OCI-LY7 (cell line): ENCODE measurements at regions not wholly inside any gene's neighbourhood (a gene's known extent, or its start where the extent isn't known, plus 50 kb on each side); places are given as distances from the start of the nearest gene placed in this dataset.

Experiments used
- BruUV-seq: library from RNA; stranded (reverse); fragments of 400-500 nt; replicated peaks from 2 replicates; lab custom pipeline; 2021; lab: Mats Ljungman, UMichigan
- CTCF ChIA-PET: fragments of 300-600 bp; sonication (Branson Sonifier 250); formaldehyde crosslinking; loops from one replicate; lab custom pipeline; 2022; ENCODE audit warnings: antibody characterized with exemption; ENCODE audit not compliant: unreplicated experiment; lab: Charles Lee
- POLR2A ChIA-PET: fragments of 300-600 bp; sonication (Branson Sonifier 250); formaldehyde crosslinking; loops from one replicate; lab custom pipeline; 2022; ENCODE audit warnings: antibody characterized with exemption; lab: Charles Lee
- DNase-seq: peaks from one replicate; pipeline ENCODE4 v3.0.0-alpha.2; 2015; ENCODE audit warnings: low spot score
- H2AFZ ChIP-seq: fragments of 200-600 bp; sonication (generic), shearing (Covaris generic); 2 replicates; pipeline ENCODE4 v1.6.1; 2014; ENCODE audit warnings: mild to moderate bottlenecking, antibody characterized with exemption, low read length, moderate library complexity
- H3K27ac ChIP-seq: fragments of 200-600 bp; sonication (generic); 2 replicates; pipeline ENCODE4 v1.5.1; 2014; ENCODE audit warnings: mixed run types, low read depth, mild to moderate bottlenecking, moderate library complexity, low read length, inconsistent platforms; ENCODE audit not compliant: poor library complexity, severe bottlenecking
- H3K36me3 ChIP-seq: fragments of 200-600 bp; sonication (generic); 2 replicates; pipeline ENCODE4 v1.6.1; 2014; ENCODE audit warnings: mild to moderate bottlenecking, antibody characterized with exemption, low read length, moderate library complexity, mixed read lengths; ENCODE audit not compliant: insufficient read depth
- H3K4me1 ChIP-seq: fragments of 200-600 bp; sonication (generic); 2 replicates; pipeline ENCODE4 v1.5.1; 2014; ENCODE audit warnings: mild to moderate bottlenecking, low read length; ENCODE audit not compliant: insufficient read depth, poor library complexity, severe bottlenecking
- H3K4me2 ChIP-seq: fragments of 200-600 bp; sonication (generic); 2 replicates; pipeline ENCODE4 v1.6.1; 2014; ENCODE audit warnings: mild to moderate bottlenecking, low read length
- H3K4me3 ChIP-seq: fragments of 200-600 bp; sonication (generic); 2 replicates; pipeline ENCODE4 v1.5.1; 2014; ENCODE audit warnings: mild to moderate bottlenecking, low read depth, low read length; ENCODE audit not compliant: poor library complexity, severe bottlenecking
- H3K79me2 ChIP-seq: fragments of 200-600 bp; sonication (generic); 2 replicates; pipeline ENCODE4 v1.6.1; 2016; ENCODE audit warnings: low read depth, mild to moderate bottlenecking, low read length, moderate library complexity, mixed read lengths; ENCODE audit not compliant: insufficient read depth
- H3K9me2 ChIP-seq: fragments of 200-600 bp; sonication (generic); 2 replicates; pipeline ENCODE4 v1.6.1; 2016; ENCODE audit warnings: mild to moderate bottlenecking, low read length, mixed read lengths; ENCODE audit not compliant: insufficient read depth
- H3K9me3 ChIP-seq: fragments of 200-600 bp; sonication (generic); 2 replicates; pipeline ENCODE4 v1.6.1; 2014; ENCODE audit warnings: mild to moderate bottlenecking, mixed run types, low read length, mixed read lengths
- H4K20me1 ChIP-seq: fragments of 200-600 bp; sonication (generic); 2 replicates; pipeline ENCODE4 v1.6.1; 2014; ENCODE audit warnings: mild to moderate bottlenecking, antibody characterized with exemption, low read length, moderate library complexity, mixed read lengths; ENCODE audit not compliant: insufficient read depth
- CTCF ChIP-seq: fragments of 200-600 bp; sonication (generic); conservative IDR thresholded peaks from 2 replicates; pipeline ENCODE4 v1.5.1; 2014; ENCODE audit warnings: mild to moderate bottlenecking, antibody characterized with exemption, low read length, moderate library complexity, mixed read lengths
- EZH2phosphoT487 ChIP-seq: fragments of 200-600 bp; sonication (generic); IDR thresholded peaks from 2 replicates; pipeline ENCODE4 v1.6.1; 2018; ENCODE audit warnings: low read depth, borderline replicate concordance, mild to moderate bottlenecking, mixed run types, antibody characterized with exemption, low read length, moderate library complexity, mixed read lengths
- intact Hi-C: fragments of 100-400 bp; cut with micrococcal nuclease; formaldehyde crosslinking; loops from one replicate; pipeline ENCODE4 v1.10.0; 2022; ENCODE audit not compliant: unreplicated experiment

- no TSS peak for BruUV-seq
- intact Hi-C loops = loop anchor here (10.0 kb wide), 2 partner anchors 453 to 773 kb away; no protein-coding TSS in a partner anchor
Observed at GRCh38 chr2:48107326-48107925, 201.1 kb upstream of the FBXO11 start.

GRCh38 chr2:48108455-48108854 lies 202.2 kb upstream of the FBXO11 start:
- Histone ChIP-seq H3K4me1 (peaks cover 7% of the 10 kb centered on the region), H3K36me3 (no peaks in the 10 kb centered on the region), H3K27ac (no peak overlapping the region), H4K20me1 (no peaks in the 10 kb centered on the region), H3K9me3 (no peaks in the 10 kb centered on the region), H2AFZ (no peak overlapping the region), H3K9me2 (no peaks in the 10 kb centered on the region), H3K4me2 (no peak overlapping the region), H3K79me2 (no peaks in the 10 kb centered on the region), H3K4me3 (no peak overlapping the region)
- TF ChIP-seq CTCF = no peak
- no peak for TF ChIP-seq EZH2phosphoT487
- ChIA-PET POLR2A (no interaction called here), CTCF (interaction anchor here (0.6 kb wide), 1 partner anchor 587 kb away, joined by 3 read pairs; no protein-coding TSS in a partner anchor)
- no TSS peak for BruUV-seq
- intact Hi-C loops = loop anchor here (10.0 kb wide), 2 partner anchors 454 to 774 kb away; no protein-coding TSS in a partner anchor
- no peak for DNase-seq

More at GRCh38 chr2:48107326-48107925, 201.1 kb upstream of the FBXO11 start:
- Histone ChIP-seq H3K9me3 (no peaks in the 10 kb centered on the region), H3K79me2 (no peaks in the 10 kb centered on the region), H3K36me3 (no peaks in the 10 kb centered on the region), H2AFZ (no peak overlapping the region), H3K4me1 (peaks cover 7% of the 10 kb centered on the region), H3K27ac (no peak overlapping the region), H3K4me2 (no peak overlapping the region), H3K4me3 (no peak overlapping the region), H4K20me1 (no peaks in the 10 kb centered on the region), H3K9me2 (no peaks in the 10 kb centered on the region)
- ChIA-PET POLR2A (interaction anchor here (0.6 kb wide), 1 partner anchor 220 kb away, joined by 3 read pairs; no protein-coding TSS in a partner anchor), CTCF (no interaction called here)
- no peak for DNase-seq
- TF ChIP-seq EZH2phosphoT487 (no peak), CTCF (no peak)
